ENCODE measurements at regions not wholly inside any gene's neighbourhood (a gene's known extent, or its start where the extent isn't known, plus 50 kb on each side); places are given as distances from the start of the nearest gene placed in this dataset.

DNA sequence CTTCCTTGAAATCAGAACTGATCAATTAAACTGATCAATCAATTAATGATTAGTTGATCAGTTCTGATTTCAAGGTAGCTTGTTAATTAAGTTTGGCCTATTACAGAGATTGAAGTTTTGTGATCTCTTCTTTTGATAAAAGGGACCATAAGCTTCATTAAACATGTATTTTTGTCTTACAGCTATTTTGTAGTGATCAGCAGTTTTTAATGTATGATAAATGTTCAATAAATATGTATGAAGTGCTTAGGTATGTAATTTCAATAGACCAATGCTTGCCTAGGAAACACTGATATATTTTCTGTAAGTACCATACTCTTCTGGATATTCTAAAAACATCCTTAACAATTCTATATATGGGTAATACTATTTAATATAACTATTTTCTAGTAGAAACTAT, 569.6 kb downstream of the BRINP3 start:
- no peaks in the 10 kb centered on the region for H3K9me3 ChIP-seq (ENCODE audit: low read length)
- H3K9ac ChIP-seq (ENCODE audit: low read length), result no peak overlapping the region
- H4K20me1 ChIP-seq (ENCODE audit: insufficient read depth), result no peaks in the 10 kb centered on the region
- no peak overlapping the region for H2AFZ ChIP-seq (ENCODE audit: low read depth, low read length)
- H3K4me3 ChIP-seq (ENCODE audit: low read length), result no peak overlapping the region
- H3F3A ChIP-seq (ENCODE audit: insufficient read depth, low read length, poor library complexity, severe bottlenecking), result no peaks in the 10 kb centered on the region
- TF ChIP-seq POLR2AphosphoS5 (IDR thresholded peaks at IDR 0.05) (no peak), EZH2 (IDR thresholded peaks at IDR 0.05; ENCODE audit: borderline replicate concordance, insufficient read depth, low read length, poor library complexity, severe bottlenecking) (no peak)
- no peak overlapping the region for H3K27ac ChIP-seq (ENCODE audit: low read length)
- no peaks in the 10 kb centered on the region for H3K36me3 ChIP-seq (ENCODE audit: insufficient read depth, low read length)
- H3K4me2 ChIP-seq (ENCODE audit: low read length), result no peak overlapping the region
- H3K27me3 ChIP-seq (ENCODE audit: insufficient read depth, low read depth, low read length), result no peaks in the 10 kb centered on the region
- H3K9me2 ChIP-seq (ENCODE audit: insufficient read depth, low read length), result no peaks in the 10 kb centered on the region
- H3K79me2 ChIP-seq (replicated peaks; ENCODE audit: insufficient read depth, low read length), result no peaks in the 10 kb centered on the region

DNA sequence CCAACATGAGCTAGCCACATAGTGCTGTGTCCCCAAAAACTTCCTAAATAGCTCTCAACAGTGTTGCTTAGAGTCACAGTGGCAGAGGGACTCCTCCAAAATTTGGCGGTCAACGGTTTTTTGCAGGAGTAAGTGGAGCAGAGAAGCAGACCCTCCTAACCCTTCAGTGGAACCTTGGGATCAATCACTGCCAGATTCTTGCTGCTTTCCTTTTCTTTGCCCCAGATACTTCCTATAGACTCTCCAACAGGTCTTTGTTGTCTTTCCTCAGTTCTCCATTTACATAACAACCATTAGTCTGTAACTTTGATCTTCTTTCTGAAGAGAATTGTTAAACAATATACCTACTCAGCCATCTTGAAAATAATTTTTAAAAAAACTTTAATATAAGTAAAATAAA, 556.1 kb downstream of the BRINP3 start:
- no peaks in the 10 kb centered on the region for H3K79me2 ChIP-seq (replicated peaks; ENCODE audit: insufficient read depth, low read length)
- no peaks in the 10 kb centered on the region for H3K27me3 ChIP-seq (ENCODE audit: insufficient read depth, low read depth, low read length)
- no peak overlapping the region for H2AFZ ChIP-seq (ENCODE audit: low read depth, low read length)
- no peak overlapping the region for H3K4me2 ChIP-seq (ENCODE audit: low read length)
- no peaks in the 10 kb centered on the region for H3K36me3 ChIP-seq (ENCODE audit: insufficient read depth, low read length)
- H3F3A ChIP-seq (ENCODE audit: insufficient read depth, low read length, poor library complexity, severe bottlenecking), result no peaks in the 10 kb centered on the region
- no peak overlapping the region for H3K27ac ChIP-seq (ENCODE audit: low read length)
- no peaks in the 10 kb centered on the region for H3K9me3 ChIP-seq (ENCODE audit: low read length)
- H3K4me3 ChIP-seq (ENCODE audit: low read length), result no peak overlapping the region
- TF ChIP-seq, protein P1, sequence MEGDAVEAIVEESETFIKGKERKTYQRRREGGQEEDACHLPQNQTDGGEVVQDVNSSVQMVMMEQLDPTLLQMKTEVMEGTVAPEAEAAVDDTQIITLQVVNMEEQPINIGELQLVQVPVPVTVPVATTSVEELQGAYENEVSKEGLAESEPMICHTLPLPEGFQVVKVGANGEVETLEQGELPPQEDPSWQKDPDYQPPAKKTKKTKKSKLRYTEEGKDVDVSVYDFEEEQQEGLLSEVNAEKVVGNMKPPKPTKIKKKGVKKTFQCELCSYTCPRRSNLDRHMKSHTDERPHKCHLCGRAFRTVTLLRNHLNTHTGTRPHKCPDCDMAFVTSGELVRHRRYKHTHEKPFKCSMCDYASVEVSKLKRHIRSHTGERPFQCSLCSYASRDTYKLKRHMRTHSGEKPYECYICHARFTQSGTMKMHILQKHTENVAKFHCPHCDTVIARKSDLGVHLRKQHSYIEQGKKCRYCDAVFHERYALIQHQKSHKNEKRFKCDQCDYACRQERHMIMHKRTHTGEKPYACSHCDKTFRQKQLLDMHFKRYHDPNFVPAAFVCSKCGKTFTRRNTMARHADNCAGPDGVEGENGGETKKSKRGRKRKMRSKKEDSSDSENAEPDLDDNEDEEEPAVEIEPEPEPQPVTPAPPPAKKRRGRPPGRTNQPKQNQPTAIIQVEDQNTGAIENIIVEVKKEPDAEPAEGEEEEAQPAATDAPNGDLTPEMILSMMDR (IDR thresholded peaks at IDR 0.05; ENCODE audit: poor library complexity, severe bottlenecking), result no peak
- TF ChIP-seq POLR2AphosphoS5 (IDR thresholded peaks at IDR 0.05) (no peak), MXI1 (conservative IDR thresholded peaks at IDR 0.05; ENCODE audit: poor library complexity, severe bottlenecking) (no peak), EP300 (conservative IDR thresholded peaks at IDR 0.05; ENCODE audit: poor library complexity, severe bottlenecking) (no peak), TAF1 (IDR thresholded peaks at IDR 0.05; ENCODE audit: low read depth) (no peak), RAD21 (conservative IDR thresholded peaks at IDR 0.05) (no peak), EZH2 (IDR thresholded peaks at IDR 0.05; ENCODE audit: borderline replicate concordance, insufficient read depth, low read length, poor library complexity, severe bottlenecking) (no peak), SMC3 (conservative IDR thresholded peaks at IDR 0.05; ENCODE audit: poor library complexity) (no peak)
- TF ChIP-seq, protein P2, sequence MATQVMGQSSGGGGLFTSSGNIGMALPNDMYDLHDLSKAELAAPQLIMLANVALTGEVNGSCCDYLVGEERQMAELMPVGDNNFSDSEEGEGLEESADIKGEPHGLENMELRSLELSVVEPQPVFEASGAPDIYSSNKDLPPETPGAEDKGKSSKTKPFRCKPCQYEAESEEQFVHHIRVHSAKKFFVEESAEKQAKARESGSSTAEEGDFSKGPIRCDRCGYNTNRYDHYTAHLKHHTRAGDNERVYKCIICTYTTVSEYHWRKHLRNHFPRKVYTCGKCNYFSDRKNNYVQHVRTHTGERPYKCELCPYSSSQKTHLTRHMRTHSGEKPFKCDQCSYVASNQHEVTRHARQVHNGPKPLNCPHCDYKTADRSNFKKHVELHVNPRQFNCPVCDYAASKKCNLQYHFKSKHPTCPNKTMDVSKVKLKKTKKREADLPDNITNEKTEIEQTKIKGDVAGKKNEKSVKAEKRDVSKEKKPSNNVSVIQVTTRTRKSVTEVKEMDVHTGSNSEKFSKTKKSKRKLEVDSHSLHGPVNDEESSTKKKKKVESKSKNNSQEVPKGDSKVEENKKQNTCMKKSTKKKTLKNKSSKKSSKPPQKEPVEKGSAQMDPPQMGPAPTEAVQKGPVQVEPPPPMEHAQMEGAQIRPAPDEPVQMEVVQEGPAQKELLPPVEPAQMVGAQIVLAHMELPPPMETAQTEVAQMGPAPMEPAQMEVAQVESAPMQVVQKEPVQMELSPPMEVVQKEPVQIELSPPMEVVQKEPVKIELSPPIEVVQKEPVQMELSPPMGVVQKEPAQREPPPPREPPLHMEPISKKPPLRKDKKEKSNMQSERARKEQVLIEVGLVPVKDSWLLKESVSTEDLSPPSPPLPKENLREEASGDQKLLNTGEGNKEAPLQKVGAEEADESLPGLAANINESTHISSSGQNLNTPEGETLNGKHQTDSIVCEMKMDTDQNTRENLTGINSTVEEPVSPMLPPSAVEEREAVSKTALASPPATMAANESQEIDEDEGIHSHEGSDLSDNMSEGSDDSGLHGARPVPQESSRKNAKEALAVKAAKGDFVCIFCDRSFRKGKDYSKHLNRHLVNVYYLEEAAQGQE (IDR thresholded peaks at IDR 0.05; ENCODE audit: borderline replicate concordance), result no peak
- H3K9me2 ChIP-seq (ENCODE audit: insufficient read depth, low read length), result no peaks in the 10 kb centered on the region
- H4K20me1 ChIP-seq (ENCODE audit: insufficient read depth), result no peaks in the 10 kb centered on the region
- H3K9ac ChIP-seq (ENCODE audit: low read length), result no peak overlapping the region

DNA sequence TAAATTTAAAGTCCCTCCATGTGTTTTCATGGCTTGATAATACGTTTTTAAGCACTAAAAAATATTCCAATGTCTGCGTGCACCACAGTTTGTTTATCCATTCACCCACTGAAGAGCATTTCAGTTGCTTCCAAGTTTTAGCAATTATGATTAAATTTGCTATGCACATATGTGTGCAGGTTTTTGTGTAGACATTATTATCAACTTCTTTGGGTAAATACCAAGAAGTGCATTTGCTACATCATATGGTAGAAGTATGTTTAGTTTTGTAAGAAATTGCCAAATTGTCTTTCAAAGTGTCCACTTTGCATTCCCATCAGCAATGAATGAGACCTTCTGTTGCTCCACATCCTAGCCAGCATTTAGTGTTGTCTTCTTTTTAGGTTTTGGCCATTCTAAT, 550.0 kb downstream of the BRINP3 start:
- Histone ChIP-seq H3K9ac (ENCODE audit: low read length) (no peak overlapping the region), H3K27ac (ENCODE audit: low read length) (no peak overlapping the region), H3K4me3 (ENCODE audit: low read length) (no peak overlapping the region), H3K9me2 (ENCODE audit: insufficient read depth, low read length) (no peaks in the 10 kb centered on the region), H3K4me2 (ENCODE audit: low read length) (no peak overlapping the region), H3K27me3 (ENCODE audit: insufficient read depth, low read depth, low read length) (no peaks in the 10 kb centered on the region), H3K79me2 (replicated peaks; ENCODE audit: insufficient read depth, low read length) (no peaks in the 10 kb centered on the region), H2AFZ (ENCODE audit: low read depth, low read length) (no peak overlapping the region), H3K36me3 (ENCODE audit: insufficient read depth, low read length) (no peaks in the 10 kb centered on the region), H3K9me3 (ENCODE audit: low read length) (no peaks in the 10 kb centered on the region), H4K20me1 (ENCODE audit: insufficient read depth) (no peaks in the 10 kb centered on the region), H3F3A (ENCODE audit: insufficient read depth, low read length, poor library complexity, severe bottlenecking) (no peaks in the 10 kb centered on the region)
- TF ChIP-seq EZH2 (IDR thresholded peaks at IDR 0.05; ENCODE audit: borderline replicate concordance, insufficient read depth, low read length, poor library complexity, severe bottlenecking) (no peak), TAF1 (IDR thresholded peaks at IDR 0.05; ENCODE audit: low read depth) (no peak), SMC3 (conservative IDR thresholded peaks at IDR 0.05; ENCODE audit: poor library complexity) (no peak), MXI1 (conservative IDR thresholded peaks at IDR 0.05; ENCODE audit: poor library complexity, severe bottlenecking) (no peak), POLR2AphosphoS5 (IDR thresholded peaks at IDR 0.05) (no peak), RAD21 (conservative IDR thresholded peaks at IDR 0.05) (no peak), EP300 (conservative IDR thresholded peaks at IDR 0.05; ENCODE audit: poor library complexity, severe bottlenecking) (no peak)
- TF ChIP-seq, protein P1 (IDR thresholded peaks at IDR 0.05; ENCODE audit: poor library complexity, severe bottlenecking), result no peak
- TF ChIP-seq, protein P2 (IDR thresholded peaks at IDR 0.05; ENCODE audit: borderline replicate concordance), result no peak
